Hepatic stellate cell (primary cell): ENCODE measurements at regions not wholly inside any gene's neighbourhood (a gene's known extent, or its start where the extent isn't known, plus 50 kb on each side); places are given as distances from the start of the nearest gene placed in this dataset.

ENCODE experiments used
- DNase-seq: peaks from one replicate; pipeline ENCODE4 v3.0.0; 2011; ENCODE audit warnings: low spot score

DNA sequence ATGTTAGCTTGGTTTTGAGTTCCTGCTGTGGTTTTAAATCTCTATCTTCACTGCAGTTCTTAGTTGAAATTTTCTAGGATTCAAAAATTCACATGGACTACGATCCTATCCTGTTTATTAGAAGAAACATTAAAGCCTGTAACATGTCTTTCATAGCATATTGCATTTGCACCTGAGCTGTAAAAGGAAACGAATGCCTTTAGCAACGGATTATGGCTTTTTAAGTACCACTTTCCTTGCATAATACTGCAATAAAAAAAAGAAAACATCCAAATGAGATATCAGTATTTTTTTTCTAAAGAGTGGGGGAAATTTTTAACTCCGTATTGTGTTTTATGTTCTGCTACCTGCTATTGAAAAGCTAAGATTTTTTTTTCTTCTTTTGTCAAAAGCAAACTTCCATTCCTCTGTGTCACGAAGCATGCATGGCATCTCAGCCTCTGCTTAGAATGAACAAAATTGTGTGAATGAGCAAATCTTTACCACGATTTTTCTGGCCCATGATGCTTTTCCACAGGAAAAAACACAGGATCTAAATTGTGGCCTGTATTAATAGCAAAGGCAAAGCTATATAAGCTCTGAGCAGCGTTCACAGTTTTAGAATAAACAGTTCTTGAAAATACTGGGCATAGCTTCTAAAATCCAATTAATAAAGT, 110.0 kb upstream of the CDIN1 start:
- DNase-seq, result peak; percentile 4

GRCh38 chr15:36472672-36473071, 106.8 kb upstream of the CDIN1 start:
- DNase-seq, result no peak

DNA sequence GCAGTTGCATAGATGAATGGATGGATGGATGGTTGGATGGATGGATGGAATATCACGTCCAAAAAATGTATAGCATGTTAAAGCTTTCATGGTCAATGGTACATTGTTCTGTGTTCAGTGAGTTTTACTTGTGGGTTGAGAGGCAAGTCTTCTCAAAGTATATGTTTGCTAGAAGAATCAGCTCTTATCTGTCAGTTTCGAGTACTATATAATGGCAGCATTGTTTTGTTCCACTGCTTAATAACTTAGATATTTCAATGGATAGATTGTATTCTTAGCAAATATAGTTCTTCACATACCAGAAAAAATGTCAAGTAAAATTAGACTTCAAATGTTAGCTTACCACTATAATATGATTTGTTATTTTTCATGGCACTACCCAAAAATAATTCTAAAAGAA, 100.9 kb upstream of the CDIN1 start:
- DNase-seq, result no peak

- DNase-seq, result no peak
Measured at GRCh38 chr15:36479200-36479896, 100.1 kb upstream of the CDIN1 start.

- no peak for DNase-seq
Measured at GRCh38 chr15:36481156-36481555, 98.3 kb upstream of the CDIN1 start.

GRCh38 chr15:36483409-36483808, 96.0 kb upstream of the CDIN1 start:
- no peak for DNase-seq

DNA sequence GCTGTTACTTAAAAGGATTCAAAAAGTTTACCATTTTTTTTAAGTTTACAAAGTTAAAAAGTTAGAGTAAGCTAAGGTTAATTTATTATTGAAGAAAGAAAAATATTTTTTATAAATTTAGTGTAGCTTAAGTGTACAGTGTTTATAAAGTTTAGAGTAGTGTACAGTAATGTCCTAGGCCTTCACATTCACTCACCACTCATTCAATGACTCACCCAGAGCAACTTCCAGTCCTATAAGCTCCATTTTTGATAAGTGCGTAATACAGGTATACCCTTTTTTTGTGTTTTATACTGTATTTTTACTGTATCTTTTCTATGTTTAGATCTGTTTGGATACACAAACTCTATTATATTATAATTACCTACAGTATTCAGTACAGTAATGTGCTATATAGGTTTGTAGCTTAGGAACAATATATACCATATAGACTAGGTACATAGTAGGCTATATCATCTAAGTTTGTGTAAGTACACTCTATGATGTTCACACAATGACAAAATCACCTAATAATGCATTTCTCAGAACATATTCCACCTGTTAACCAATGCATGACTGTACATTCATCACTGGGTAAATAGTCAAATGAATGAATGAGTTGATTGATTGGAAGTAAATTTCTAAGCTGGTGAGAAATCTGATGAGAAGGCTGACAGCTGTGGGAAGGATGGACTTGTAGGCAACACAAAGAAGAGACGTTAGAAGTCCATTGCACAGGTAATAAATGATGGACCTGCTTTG, 95.2 kb upstream of the CDIN1 start:
- DNase-seq, result no peak

GRCh38 chr15:36491912-36492311, 87.5 kb upstream of the CDIN1 start:
- DNase-seq, result no peak

DNA sequence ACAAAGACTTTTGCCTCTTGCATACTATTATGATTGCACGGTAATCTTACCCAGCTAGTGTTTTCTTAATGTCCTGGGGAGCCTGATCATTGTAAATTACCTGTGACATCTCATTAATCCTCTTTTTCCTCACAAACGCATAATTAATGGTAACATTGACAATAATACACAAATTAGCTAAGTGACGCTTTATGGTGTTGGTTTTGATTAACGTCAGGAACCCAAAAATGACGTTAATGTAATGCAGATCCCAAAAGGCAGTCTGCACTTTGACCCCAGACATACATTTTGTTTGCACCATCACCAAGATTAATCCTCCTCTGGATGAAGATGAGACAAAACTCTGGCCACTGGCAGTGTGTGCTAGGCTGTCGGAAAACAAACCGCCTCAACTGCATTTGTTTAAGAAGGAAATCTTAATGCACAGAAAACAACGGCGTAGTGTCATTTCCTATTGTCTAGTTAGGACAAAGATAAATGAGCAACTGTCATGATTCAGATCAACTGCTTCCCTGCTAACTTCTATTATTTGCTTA, 83.9 kb upstream of the CDIN1 start:
- DNase-seq, result no peak

- DNase-seq, result no peak
Measured at GRCh38 chr15:36497901-36498300, 81.5 kb upstream of the CDIN1 start.

DNA sequence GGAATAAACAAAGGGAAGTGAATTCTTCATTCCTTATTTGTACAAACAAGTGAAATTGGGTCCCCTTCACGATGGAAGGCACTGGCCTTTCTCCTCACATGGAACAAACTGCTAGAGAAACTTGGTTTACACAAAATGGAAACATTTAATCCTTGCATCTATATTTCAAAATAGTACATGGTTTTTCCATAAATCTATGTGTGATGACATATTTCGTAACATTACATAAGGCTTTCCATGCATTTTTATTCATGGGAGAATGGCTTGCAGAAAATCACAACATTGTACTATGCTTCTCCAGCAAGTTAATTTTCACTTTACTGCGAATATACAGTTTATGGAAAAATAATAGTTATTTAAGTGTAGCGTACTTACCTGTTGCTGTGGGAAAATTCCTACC, 81.0 kb upstream of the CDIN1 start:
- DNase-seq, result no peak

DNA sequence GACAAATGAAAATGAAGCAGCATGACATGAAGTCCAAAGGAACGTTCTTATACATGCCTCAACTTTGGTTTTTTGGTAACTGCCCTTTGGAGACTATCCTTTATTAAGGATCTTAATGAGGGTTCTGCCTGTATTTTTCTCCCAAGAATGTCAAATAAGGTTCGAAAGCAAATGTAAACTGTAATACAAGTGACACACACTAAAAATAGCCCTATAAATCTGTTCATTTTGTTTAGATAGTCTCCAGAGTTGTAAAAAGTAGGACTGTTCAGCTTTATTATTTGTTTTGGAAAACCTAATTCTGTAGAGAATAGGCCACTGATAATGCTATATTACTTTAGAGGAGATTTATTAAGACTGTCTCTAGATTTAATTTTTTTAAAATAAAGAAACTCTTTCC, 80.5 kb upstream of the CDIN1 start:
- no peak for DNase-seq

DNA sequence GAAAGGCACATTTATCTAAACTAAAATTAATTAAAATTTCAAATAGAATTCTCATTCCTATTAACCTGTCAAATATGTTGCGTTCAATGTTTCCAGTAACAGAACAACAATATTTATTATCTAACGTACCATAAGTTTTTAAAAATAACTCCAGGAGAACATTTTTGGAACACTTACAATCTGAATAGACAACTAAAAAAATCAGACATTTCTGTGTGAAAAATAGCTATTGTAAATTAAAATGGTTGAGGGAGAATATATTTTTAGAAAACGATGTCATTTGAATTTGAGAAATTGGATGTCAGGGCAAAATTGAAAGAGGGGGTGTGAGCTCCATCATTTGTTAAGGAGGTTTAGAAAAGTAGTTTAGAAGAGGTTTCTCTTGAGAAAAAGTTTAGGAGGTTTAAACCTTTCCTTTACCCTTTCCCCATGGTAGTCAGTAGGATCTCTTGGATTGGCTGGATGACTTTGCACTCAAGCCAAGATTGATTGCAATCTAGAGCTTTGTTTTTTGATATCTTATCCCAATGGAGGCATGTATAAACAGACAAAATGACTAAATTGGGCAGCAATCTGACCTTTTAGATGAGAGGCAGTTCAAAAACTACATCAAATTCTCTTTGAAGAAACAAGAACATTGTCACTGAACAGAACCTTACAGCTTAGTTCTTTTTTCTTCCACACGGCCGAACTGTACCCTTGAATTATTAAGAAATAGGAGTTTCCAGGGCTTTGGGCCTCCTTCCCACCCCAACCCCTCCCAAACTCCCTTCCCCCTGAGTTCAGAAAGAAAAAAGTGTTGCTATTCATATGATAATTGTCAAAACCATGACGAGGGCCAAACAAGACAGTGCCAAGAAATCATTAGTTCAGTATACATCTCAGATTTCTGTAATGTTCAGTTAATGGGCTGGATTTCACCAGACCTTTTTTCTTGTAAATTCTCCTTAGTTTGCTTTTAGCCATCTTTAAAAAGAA, 79.7 kb upstream of the CDIN1 start:
- no peak for DNase-seq

- DNase-seq, result peak; percentile 30
Measured at GRCh38 chr15:36501063-36501678, 78.3 kb upstream of the CDIN1 start.

- DNase-seq, result no peak
Measured at GRCh38 chr15:36502509-36502908, 76.9 kb upstream of the CDIN1 start.

- DNase-seq, result no peak
Measured at GRCh38 chr15:36506733-36507356, 72.6 kb upstream of the CDIN1 start.

DNA sequence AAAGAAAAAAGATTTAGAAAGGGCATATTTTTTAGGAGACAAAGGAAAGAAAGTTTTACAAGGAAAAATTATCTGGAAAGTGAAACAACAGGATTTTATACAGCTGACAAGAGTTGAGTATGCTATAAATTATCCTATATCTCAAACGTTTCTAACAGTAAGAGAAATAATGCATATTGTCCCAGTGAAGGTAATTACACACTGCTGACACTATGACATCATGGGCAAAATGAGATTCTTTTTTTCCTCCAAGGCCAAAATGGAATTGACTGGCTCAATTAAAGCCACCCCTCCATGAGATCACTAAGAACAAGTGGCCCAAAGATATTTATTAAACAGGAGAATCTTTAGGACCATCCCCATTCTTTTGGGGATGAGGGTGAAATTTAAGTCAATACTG, 72.0 kb upstream of the CDIN1 start:
- no peak for DNase-seq

DNA sequence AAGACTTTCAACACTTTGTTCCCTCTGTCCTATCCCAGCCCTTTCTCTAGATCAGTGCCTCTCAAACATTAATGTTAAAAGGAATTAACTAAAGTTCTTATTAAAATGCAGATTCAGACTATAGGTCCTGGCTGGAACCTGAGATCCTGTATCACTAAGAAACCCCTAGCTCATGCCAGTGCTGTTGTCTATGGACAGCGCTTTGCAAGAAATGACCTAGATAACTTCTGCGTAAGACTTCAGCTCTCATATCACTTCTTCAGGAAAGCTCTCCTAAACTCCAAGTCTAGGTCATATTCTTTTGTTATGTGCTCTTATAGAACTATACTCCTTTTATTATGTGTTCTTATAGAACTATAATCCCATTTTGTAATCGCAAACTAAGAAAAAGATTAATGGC, 67.8 kb upstream of the CDIN1 start:
- no peak for DNase-seq

DNA sequence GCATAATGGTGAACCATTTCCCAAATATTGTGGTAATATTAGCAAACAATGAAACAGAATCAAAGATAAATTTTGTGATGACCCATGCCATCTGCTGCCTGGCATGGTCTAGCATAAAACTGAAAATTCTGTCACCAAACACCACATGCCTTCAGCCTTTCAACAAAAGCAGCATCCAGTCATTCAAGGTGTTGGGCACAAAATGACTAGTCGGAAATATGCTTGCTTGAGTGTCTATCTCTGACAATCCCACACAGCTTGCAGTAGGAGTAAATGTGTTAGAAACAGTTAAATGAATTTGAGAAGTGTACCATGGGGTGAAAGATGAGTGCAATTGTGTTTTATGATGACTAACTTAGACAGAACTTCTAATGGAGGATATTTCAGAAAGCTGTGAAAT, 61.7 kb upstream of the CDIN1 start:
- DNase-seq, result no peak

DNA sequence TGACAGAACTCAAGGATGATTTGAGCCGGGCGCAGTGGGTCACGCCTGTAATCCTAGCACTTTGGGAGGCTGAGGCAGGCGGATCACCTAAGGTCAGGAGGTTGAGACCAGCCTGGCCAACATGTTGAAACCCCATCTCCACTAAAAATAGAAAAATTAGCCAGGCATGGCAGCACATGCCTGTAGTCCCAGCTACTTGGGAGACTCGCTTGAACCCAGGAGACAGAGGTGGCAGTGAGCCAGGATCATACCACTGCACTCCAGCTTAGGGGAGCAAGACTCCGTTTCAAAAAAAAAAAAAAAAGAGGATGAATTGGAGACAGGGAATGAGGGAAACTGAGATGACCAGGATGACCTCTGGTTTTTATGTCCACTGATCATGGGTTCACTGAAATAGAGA, 60.4 kb upstream of the CDIN1 start:
- no peak for DNase-seq

- no peak for DNase-seq
Measured at GRCh38 chr15:36525430-36525829, 54.0 kb upstream of the CDIN1 start.
